Activated T-cell treated with anti-CD3 and anti-CD28 coated beads, Interleukin-2, amount 50 U/mL, for 4 hours (primary cell): ENCODE measurements at regions not wholly inside any gene's neighbourhood (a gene's known extent, or its start where the extent isn't known, plus 50 kb on each side); places are given as distances from the start of the nearest gene placed in this dataset.
A peak's percentile ranks its signal among the peaks of the same experiment; 100 is the strongest.
"Not testable (repeated sequence)": the region's sequence is repeated elsewhere in the genome, so short reads cannot be mapped to it uniquely, and the experiment has no call there.

ENCODE experiments used
- ATAC-seq, 2 donors: fragments of 200-7000 bp; cut with Tn5 transposase; one replicate each; pipeline ENCODE4 v1.10.0; 2021
- DNase-seq: peaks from one replicate; pipeline ENCODE4 v3.0.0-alpha.2; 2020
- H3K27me3 Mint-ChIP-seq: one replicate; pipeline ENCODE4 v1.8.0; 2021; ENCODE audit warnings: low read depth, mixed read lengths
- H3K36me3 Mint-ChIP-seq: one replicate; pipeline ENCODE4 v1.8.0; 2022; ENCODE audit warnings: mixed read lengths; ENCODE audit not compliant: insufficient read depth
- H3K4me1 Mint-ChIP-seq: one replicate; pipeline ENCODE4 v1.8.0; 2021; ENCODE audit warnings: low read depth, mixed read lengths
- H3K4me3 Mint-ChIP-seq: one replicate; pipeline ENCODE4 v1.8.0; 2021; ENCODE audit warnings: mild to moderate bottlenecking, moderate library complexity, mixed read lengths
- H3K9me3 Mint-ChIP-seq: one replicate; pipeline ENCODE4 v1.8.0; 2021; ENCODE audit warnings: mixed read lengths

- Mint-ChIP-seq H3K36me3 (no peaks in the 10 kb centered on the region), H3K9me3 (no peaks in the 10 kb centered on the region), H3K27me3 (peaks cover 31% of the 10 kb centered on the region), H3K4me3 (no peak overlapping the region), H3K4me1 (no peaks in the 10 kb centered on the region)
- DNase-seq (no peak), ATAC-seq (no peak)
Measured at GRCh38 chr2:198308368-198308767, 504.0 kb downstream of the PLCL1 start.

DNA sequence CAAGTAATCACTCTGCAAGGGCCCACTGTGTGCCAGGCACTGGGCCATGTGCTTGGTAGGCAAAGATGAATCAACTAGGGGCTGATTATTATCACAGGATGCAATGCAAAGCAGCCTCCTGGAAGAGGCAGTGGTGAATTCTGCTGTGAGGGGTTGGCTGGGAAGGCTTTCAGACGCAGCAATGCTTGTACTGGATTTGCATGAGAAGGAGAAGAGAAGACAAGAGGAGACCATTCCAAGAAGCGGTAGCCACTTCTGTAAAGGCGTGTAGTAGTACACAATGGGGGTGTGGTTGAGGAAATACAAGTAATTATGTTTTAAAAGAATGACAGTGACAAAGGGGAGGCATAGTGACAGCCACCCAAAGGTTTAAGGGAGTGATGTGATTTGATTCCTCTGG lies 502.7 kb downstream of the PLCL1 start:
- Mint-ChIP-seq H3K4me3 (no peak overlapping the region), H3K4me1 (no peaks in the 10 kb centered on the region), H3K9me3 (no peaks in the 10 kb centered on the region), H3K27me3 (peaks cover 21% of the 10 kb centered on the region), H3K36me3 (no peaks in the 10 kb centered on the region)
- ATAC-seq (no peak), DNase-seq (no peak)

DNA sequence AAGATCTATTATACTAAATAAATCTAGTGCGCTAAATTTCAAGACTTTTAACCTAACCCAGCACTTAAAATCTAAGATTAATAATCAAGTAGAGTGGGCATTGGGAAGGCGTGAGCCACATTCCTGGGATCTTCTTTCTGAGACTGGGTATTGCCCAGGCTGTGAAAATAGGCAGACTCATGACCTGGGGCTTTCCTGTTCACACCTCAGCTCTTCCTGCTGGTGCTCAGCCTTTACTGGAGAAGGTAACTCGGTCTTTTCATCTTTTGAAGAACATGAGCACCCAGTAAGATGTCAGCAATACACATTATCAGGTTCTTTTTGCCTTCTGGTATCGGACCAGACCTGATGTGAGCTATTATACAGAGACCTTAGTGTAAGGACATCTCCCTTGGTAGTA lies 500.5 kb downstream of the PLCL1 start:
- ATAC-seq (no peak), DNase-seq (no peak)
- H3K36me3 Mint-ChIP-seq = no peaks in the 10 kb centered on the region
- H3K4me1 Mint-ChIP-seq = no peaks in the 10 kb centered on the region
- H3K4me3 Mint-ChIP-seq = no peak overlapping the region
- no peaks in the 10 kb centered on the region for H3K9me3 Mint-ChIP-seq
- H3K27me3 Mint-ChIP-seq = peaks cover 13% of the 10 kb centered on the region

GRCh38 chr2:198297350-198297749 lies 493.0 kb downstream of the PLCL1 start:
- ATAC-seq (no peak), DNase-seq (no peak)
- Mint-ChIP-seq H3K4me1 (peaks cover 3% of the 10 kb centered on the region), H3K27me3 (peaks cover 3% of the 10 kb centered on the region), H3K9me3 (no peaks in the 10 kb centered on the region), H3K4me3 (no peak overlapping the region), H3K36me3 (no peaks in the 10 kb centered on the region)

- peak; percentile 50 for DNase-seq
- H3K4me3 Mint-ChIP-seq = no peak overlapping the region
- ATAC-seq = peak; percentile 84
- H3K9me3 Mint-ChIP-seq = no peaks in the 10 kb centered on the region
- peaks cover 3% of the 10 kb centered on the region for H3K4me1 Mint-ChIP-seq
- H3K36me3 Mint-ChIP-seq = no peaks in the 10 kb centered on the region
- H3K27me3 Mint-ChIP-seq = peaks cover 3% of the 10 kb centered on the region
Measured at GRCh38 chr2:198296665-198297308, 492.4 kb downstream of the PLCL1 start.

DNA sequence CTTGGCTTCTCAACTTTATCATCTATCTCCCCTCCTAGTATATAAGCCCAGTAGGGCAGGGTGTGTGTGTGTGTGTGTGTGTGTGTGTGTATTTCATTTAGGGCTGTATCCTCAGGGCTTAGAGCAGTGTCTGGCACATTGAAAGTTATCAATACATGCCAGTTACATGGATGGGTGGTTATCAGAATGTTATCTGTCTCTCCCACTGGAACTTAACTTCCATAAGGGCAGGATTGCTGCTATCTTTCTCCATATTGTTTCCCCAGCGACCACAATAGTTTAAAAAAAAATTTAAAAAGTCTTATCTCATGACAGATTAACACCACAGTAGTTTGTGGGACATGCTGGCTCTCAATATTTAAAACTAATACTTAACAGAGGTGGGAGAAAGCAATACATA lies 488.9 kb downstream of the PLCL1 start:
- ATAC-seq (no peak), DNase-seq (no peak)
- Mint-ChIP-seq H3K4me3 (no peak overlapping the region), H3K4me1 (peaks cover 3% of the 10 kb centered on the region), H3K9me3 (no peaks in the 10 kb centered on the region), H3K36me3 (no peaks in the 10 kb centered on the region), H3K27me3 (peaks cover 3% of the 10 kb centered on the region)

GRCh38 chr2:198289811-198290210 lies 485.4 kb downstream of the PLCL1 start:
- H3K4me3 Mint-ChIP-seq = no peak overlapping the region
- H3K36me3 Mint-ChIP-seq = no peaks in the 10 kb centered on the region
- H3K4me1 Mint-ChIP-seq = no peaks in the 10 kb centered on the region
- H3K9me3 Mint-ChIP-seq = no peaks in the 10 kb centered on the region
- peaks cover 9% of the 10 kb centered on the region for H3K27me3 Mint-ChIP-seq
- DNase-seq = no peak
- ATAC-seq = no peak

DNA sequence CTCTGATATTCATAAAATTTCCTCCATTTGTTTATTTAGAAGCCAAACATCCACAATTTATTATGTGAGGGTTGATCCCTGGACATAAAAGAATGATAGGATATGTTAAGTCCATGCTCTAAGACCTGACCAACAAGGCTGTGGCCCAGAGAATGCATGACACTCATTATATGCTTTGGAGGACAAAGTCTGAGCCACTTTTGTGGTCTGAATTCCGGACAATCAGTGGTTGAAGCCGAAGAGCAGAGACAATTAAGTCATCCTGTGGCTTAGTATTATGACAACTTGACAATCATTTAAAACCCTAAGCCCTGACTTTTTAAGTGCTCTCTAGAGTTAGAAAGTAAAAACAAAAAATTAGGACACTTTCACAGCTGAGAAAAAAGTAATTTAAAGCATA lies 483.3 kb downstream of the PLCL1 start:
- Mint-ChIP-seq H3K36me3 (no peaks in the 10 kb centered on the region), H3K27me3 (peaks cover 15% of the 10 kb centered on the region), H3K4me1 (no peaks in the 10 kb centered on the region), H3K9me3 (no peaks in the 10 kb centered on the region), H3K4me3 (no peak overlapping the region)
- no peak for ATAC-seq
- DNase-seq = no peak

DNA sequence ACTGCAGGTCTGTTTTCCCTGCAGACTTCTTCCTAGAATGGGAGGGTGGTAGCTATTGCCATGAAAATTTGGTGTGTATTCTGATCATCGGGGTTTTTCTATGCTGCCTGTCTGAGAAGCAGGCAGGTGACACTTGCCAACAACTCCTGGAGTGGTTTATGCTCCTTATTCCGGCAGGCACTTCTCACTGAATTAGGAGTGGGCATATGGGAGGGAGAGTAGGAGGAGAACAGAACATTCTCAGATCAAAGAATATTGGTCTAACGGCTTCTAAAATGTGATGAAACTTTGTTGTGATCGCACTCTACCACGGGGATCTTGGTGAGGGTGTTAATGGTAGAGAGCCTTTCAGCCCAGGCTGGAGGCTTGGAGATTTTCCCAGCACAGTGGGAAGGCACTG lies 480.8 kb downstream of the PLCL1 start:
- no peaks in the 10 kb centered on the region for H3K4me1 Mint-ChIP-seq
- H3K27me3 Mint-ChIP-seq = peaks cover 24% of the 10 kb centered on the region
- H3K36me3 Mint-ChIP-seq = no peaks in the 10 kb centered on the region
- no peak overlapping the region for H3K4me3 Mint-ChIP-seq
- H3K9me3 Mint-ChIP-seq = no peaks in the 10 kb centered on the region
- DNase-seq (no peak), ATAC-seq (no peak)

GRCh38 chr2:198283146-198283545 lies 478.8 kb downstream of the PLCL1 start:
- Mint-ChIP-seq H3K27me3 (peaks cover 24% of the 10 kb centered on the region), H3K36me3 (no peaks in the 10 kb centered on the region), H3K9me3 (no peaks in the 10 kb centered on the region), H3K4me3 (no peak overlapping the region), H3K4me1 (no peaks in the 10 kb centered on the region)
- ATAC-seq = no peak
- DNase-seq = no peak

GRCh38 chr2:198282061-198282460 lies 477.7 kb downstream of the PLCL1 start:
- Mint-ChIP-seq H3K36me3 (no peaks in the 10 kb centered on the region), H3K4me3 (no peak overlapping the region), H3K27me3 (peaks cover 22% of the 10 kb centered on the region), H3K9me3 (no peaks in the 10 kb centered on the region), H3K4me1 (no peaks in the 10 kb centered on the region)
- DNase-seq = no peak
- no peak for ATAC-seq

- Mint-ChIP-seq H3K4me1 (no peaks in the 10 kb centered on the region), H3K4me3 (no peak overlapping the region), H3K9me3 (no peaks in the 10 kb centered on the region), H3K36me3 (no peaks in the 10 kb centered on the region), H3K27me3 (peaks cover 18% of the 10 kb centered on the region)
- no peak for DNase-seq
- ATAC-seq = no peak
Measured at GRCh38 chr2:198280145-198280544, 475.8 kb downstream of the PLCL1 start.

DNA sequence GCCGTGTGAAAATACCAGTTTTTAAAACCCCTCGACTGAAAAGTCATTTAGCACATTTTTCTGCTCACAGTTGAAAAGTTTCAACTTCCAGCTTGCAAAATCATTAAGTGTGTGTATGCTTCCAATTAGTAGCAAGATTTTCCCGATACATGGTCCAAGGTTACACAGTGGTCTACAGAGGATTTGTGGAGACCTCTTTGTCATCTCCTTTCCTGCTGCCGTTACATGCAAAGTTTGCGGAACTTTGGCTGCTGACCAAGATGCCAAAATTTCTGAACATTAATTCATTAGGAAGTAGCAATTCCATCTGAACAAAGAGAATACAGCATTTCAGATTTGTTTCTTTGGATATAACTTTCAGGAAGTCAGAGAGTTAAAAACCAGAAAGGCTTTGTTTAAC lies 474.6 kb downstream of the PLCL1 start:
- no peak overlapping the region for H3K4me3 Mint-ChIP-seq
- no peaks in the 10 kb centered on the region for H3K36me3 Mint-ChIP-seq
- H3K4me1 Mint-ChIP-seq = no peaks in the 10 kb centered on the region
- no peaks in the 10 kb centered on the region for H3K9me3 Mint-ChIP-seq
- ATAC-seq = no peak
- H3K27me3 Mint-ChIP-seq = peaks cover 17% of the 10 kb centered on the region
- no peak for DNase-seq

DNA sequence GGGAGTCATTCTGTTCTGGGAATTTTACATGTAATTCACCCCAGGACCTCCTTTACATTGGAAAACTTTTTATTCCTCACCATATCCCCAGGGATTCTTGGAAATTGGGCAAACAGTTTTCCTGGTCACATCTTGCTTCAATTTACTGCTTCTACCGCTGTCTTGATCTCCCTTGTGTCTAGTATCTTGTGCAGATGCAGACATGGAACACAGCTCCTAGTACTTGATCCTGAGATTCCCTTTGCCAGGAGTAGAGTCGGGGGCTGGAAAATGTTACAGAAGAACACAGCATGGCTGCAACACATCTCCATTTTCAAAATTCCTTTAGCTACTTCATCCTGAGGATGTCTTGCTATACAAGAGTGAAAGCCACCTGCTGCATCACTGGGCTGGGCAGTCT lies 472.8 kb downstream of the PLCL1 start:
- Mint-ChIP-seq H3K4me3 (no peak overlapping the region), H3K36me3 (no peaks in the 10 kb centered on the region), H3K9me3 (no peaks in the 10 kb centered on the region), H3K27me3 (peaks cover 8% of the 10 kb centered on the region), H3K4me1 (no peaks in the 10 kb centered on the region)
- ATAC-seq (no peak), DNase-seq (no peak)

DNA sequence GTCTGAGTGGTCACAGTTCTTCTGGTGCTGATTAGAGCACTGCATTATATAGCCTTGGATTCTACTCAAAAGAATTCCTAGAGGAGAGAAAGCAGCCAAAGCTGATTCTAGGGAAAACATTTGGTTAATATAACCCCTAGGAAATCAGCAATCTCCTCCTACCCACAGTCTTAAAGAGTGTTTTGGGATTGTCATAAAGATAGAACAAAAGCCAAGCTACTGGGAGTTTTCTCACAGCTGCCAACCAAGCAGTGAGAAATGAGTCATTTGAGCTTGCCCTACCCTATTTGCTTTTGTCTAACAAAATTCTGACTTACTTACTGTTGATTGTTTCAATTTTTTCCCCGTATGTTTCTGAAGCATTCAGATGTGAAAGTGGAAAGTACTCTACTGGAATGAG lies 469.3 kb downstream of the PLCL1 start:
- DNase-seq (no peak), ATAC-seq (no peak)
- Mint-ChIP-seq H3K4me1 (no peaks in the 10 kb centered on the region), H3K27me3 (peaks cover 2% of the 10 kb centered on the region), H3K36me3 (no peaks in the 10 kb centered on the region), H3K4me3 (no peak overlapping the region), H3K9me3 (peaks cover 3% of the 10 kb centered on the region)

- DNase-seq, H3K9me3 Mint-ChIP-seq, ATAC-seq, H3K36me3 Mint-ChIP-seq, H3K4me3 Mint-ChIP-seq, H3K4me1 Mint-ChIP-seq: not testable (repeated sequence)
- H3K27me3 Mint-ChIP-seq = peaks cover 11% of the 10 kb centered on the region
Measured at GRCh38 chr2:198270157-198270556, 465.8 kb downstream of the PLCL1 start.
